ENCODE measurements at regions not wholly inside any gene's neighbourhood (a gene's known extent, or its start where the extent isn't known, plus 50 kb on each side); places are given as distances from the start of the nearest gene placed in this dataset.
"Not testable (repeated sequence)": the region's sequence is repeated elsewhere in the genome, so short reads cannot be mapped to it uniquely, and the experiment has no call there.

- no peak for DNase-seq (ENCODE audit: low read depth, low spot score)
Measured at GRCh38 chr13:84590663-84591062, 708.4 kb upstream of the SLITRK1 start.

GRCh38 chr13:84588023-84588422 lies 705.7 kb upstream of the SLITRK1 start:
- no peak for DNase-seq (ENCODE audit: low read depth, low spot score)

DNA sequence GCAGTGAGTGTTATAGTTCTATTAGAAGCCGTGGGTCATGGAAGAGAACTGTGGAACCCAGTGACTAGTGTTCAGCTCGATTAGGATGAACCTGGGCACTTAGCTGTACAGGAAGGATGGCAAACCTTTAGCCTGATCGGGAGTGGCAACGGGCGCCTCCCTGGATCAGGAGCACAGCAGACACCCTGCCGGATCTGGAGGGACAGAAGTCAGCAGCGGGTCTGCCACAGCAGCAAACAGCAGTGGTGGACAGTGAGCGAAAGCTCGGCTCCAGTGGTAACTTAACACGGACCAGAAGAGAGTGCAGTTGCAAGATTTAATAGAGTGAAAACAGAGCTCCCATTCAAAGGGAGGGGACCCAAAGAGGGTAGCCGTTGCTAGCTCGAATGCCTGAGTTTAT lies 697.6 kb upstream of the SLITRK1 start:
- DNase-seq (ENCODE audit: low read depth, low spot score) = not testable (repeated sequence)

DNA sequence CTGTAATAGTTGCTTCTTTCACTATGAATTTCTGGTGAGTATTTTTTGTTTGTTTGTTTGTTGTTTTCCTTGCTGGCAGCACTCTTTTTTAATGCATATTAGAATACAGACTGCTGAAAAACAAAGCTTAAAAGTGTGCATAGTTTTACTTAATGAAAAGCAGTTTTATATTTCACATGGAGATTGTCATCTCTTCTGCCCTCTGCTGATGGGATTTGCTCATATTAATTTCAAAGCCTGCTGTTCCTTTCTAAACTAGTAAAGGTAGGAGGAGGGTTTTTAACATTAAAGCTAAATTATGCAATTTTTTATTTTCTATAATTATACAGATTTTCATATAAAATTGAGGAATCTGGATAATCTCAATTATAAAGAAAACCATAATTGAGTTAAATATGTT lies 692.6 kb upstream of the SLITRK1 start:
- DNase-seq (ENCODE audit: low read depth, low spot score) = peak; percentile 51

GRCh38 chr13:84571264-84571663 lies 689.0 kb upstream of the SLITRK1 start:
- no peak for DNase-seq (ENCODE audit: low read depth, low spot score)

DNA sequence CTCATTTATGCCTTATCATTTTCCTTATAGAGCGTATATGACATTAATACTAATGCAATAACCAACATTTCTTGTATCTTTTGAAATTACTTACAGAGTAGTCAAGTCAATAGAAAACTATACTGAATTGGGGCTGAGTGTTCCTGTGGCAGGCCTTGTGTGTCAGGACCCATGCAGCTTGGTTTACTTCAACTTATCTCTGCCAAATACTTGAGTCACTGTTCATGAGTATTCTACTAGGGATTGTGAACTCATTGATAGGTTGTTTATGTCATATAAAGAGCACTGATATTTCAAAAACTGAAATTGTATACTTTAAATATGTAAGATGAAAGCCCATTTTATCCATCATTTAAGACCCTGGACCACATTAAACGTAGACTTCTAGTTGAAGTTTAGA lies 688.6 kb upstream of the SLITRK1 start:
- no peak for DNase-seq (ENCODE audit: low read depth, low spot score)

DNA sequence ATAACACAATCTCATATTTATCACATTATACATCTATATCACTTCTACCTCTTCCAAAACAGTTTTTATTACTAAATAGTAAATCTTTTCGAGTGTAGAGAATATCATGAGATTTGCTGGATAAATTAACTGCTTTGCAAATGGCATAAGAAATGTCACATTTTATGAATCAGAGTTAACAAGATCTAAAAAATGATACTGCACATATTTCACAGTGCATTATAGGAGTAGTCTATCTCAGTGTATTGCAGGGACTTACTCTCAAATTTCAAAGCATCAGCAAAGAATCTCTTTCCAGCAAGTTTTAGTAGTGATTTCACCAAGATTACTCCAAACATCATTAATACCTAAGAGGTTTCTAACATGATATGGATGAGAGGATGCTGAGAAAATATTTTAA lies 687.1 kb upstream of the SLITRK1 start:
- DNase-seq (ENCODE audit: low read depth, low spot score) = no peak

GRCh38 chr13:84567848-84568247 lies 685.6 kb upstream of the SLITRK1 start:
- no peak for DNase-seq (ENCODE audit: low read depth, low spot score)

- DNase-seq (ENCODE audit: low read depth, low spot score) = peak; percentile 3
Measured at GRCh38 chr13:84566780-84567179, 684.5 kb upstream of the SLITRK1 start.

- no peak for DNase-seq (ENCODE audit: low read depth, low spot score)
Measured at GRCh38 chr13:84563611-84564010, 681.3 kb upstream of the SLITRK1 start.

GRCh38 chr13:84553227-84553626 lies 671.0 kb upstream of the SLITRK1 start:
- DNase-seq (ENCODE audit: low read depth, low spot score) = no peak

DNA sequence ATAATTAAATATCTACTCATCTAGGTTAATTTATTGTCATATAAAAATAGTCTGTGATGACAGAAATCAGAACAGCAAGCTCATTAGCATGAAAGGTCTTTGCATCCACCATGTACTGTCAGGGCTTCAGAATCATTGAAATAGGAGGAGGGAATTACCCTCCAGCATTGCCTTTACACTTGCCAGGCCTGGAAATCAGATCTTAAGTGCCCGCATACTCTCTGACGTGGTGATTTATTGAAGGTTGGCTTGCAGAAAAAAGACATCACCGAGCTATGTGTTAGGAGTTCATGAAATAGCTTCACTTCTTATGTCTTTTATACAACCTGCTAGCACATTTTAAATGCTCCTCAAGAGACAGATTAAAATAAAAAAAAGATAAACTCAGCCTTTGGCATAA lies 661.7 kb upstream of the SLITRK1 start:
- DNase-seq (ENCODE audit: low read depth, low spot score) = no peak

- no peak for DNase-seq (ENCODE audit: low read depth, low spot score)
Measured at GRCh38 chr13:84542348-84542747, 660.1 kb upstream of the SLITRK1 start.

- no peak for DNase-seq (ENCODE audit: low read depth, low spot score)
Measured at GRCh38 chr13:84536906-84537305, 654.6 kb upstream of the SLITRK1 start.

DNA sequence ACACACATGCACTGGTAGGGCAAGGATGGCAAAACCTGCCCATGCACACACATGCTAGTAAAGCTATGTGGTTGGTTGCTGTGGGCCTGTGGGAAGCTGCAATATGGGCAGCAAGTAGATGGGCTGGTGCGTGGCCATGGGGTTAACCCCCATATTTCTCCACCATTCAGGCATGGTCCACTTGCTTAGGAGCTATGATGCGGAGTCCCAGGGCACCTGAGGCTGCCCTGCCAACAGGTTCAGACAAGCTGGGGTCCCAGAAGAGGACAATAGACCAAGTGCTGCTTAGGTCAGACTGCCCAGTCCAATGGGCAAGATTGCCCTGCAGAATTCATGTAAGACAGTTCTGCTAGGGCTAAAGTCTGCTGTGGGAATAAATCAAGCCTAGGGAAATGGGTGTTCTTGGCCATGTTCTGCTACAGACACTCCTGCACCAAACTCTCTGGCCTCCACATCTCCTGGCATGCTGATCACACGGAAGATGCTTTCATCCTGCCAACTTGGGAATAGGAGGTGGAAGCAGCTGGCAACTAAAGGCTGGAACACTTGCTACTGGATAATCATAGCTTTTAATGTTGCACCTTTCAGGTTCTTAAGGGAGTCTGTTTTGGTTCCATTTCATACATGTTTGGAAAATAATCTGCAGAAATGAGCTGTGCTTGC lies 646.3 kb upstream of the SLITRK1 start:
- no peak for DNase-seq (ENCODE audit: low read depth, low spot score)

DNA sequence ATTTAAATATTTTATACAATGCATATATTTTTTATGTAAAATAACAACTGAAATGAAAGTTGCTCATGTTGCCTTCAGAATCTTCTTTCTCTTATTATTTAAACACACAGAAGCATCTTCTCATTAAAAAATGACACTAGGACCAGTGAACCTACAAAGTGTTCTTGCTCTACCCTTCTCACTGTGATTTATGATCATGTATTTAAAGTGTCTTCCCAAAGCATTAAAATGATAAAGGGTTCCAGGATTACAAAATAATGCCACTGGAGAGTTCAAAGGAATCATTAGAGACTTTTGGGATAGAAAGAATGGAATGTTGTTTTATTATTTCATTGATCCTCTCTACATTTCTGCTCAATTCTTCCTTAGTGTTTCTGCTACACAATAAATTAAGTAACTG lies 643.6 kb upstream of the SLITRK1 start:
- no peak for DNase-seq (ENCODE audit: low read depth, low spot score)

DNA sequence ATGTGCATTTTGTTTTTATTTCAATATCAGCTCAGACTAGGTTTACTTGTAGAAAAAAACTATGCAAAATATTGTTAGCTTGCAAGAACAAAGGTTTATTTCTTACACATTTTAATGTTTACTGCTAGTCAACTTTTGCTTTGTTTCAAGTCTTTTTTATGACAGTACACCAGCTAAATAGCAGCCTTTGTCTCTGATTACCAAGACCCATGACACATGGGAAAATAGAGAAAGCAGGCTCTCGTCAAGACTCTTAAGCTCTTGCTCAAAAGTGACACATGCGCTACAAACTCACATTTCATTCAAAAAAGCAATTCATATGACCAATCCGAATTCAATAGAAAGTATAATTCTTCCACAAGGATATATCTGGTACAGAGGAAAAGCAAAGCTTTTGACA lies 642.3 kb upstream of the SLITRK1 start:
- DNase-seq (ENCODE audit: low read depth, low spot score) = no peak

DNA sequence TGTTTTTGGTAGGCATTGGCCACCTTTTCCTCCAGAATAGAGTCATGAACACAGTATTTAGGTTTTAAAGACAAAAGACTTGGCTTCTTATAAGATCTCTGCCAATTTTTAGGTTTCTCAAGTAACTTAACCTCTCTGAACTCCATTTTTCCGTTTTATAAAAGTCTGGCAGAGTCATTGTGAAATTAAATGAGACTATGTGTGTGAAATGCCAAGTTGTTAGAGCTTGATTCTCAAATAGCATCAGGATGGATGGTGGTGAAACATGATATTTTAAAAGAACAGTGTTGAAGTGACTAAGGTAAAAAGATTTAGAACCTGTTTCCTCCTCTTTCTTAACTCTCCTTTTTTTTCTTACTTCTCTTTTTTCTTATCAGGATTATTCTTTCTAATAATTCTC lies 617.7 kb upstream of the SLITRK1 start:
- DNase-seq (ENCODE audit: low read depth, low spot score) = no peak

GRCh38 chr13:84497613-84498012 lies 615.3 kb upstream of the SLITRK1 start:
- no peak for DNase-seq (ENCODE audit: low read depth, low spot score)

GRCh38 chr13:84491952-84492351 lies 609.7 kb upstream of the SLITRK1 start:
- DNase-seq (ENCODE audit: low read depth, low spot score) = no peak

DNA sequence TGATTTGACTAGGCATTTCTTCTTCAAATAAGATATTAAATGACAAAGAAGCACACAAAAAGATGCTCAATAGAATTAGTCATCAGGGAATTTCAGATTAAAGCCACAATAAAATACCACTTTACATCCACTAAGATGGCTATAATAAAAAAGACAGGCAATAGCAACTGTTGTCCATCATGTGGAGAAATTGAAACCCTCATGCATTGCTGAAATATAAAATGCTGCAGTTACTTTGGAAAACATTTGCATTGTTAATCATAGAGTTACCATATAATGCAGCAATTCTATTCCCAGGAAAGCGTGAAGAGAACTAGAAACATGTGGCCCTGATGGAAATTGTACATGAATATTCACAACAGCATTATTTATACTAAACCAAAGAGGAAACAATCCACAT lies 605.5 kb upstream of the SLITRK1 start:
- DNase-seq (ENCODE audit: low read depth, low spot score) = no peak

GRCh38 chr13:84481958-84482357 lies 599.7 kb upstream of the SLITRK1 start:
- DNase-seq (ENCODE audit: low read depth, low spot score) = peak; percentile 56

- DNase-seq (ENCODE audit: low read depth, low spot score) = peak; percentile 14
Measured at GRCh38 chr13:84479656-84480055, 597.4 kb upstream of the SLITRK1 start.

DNA sequence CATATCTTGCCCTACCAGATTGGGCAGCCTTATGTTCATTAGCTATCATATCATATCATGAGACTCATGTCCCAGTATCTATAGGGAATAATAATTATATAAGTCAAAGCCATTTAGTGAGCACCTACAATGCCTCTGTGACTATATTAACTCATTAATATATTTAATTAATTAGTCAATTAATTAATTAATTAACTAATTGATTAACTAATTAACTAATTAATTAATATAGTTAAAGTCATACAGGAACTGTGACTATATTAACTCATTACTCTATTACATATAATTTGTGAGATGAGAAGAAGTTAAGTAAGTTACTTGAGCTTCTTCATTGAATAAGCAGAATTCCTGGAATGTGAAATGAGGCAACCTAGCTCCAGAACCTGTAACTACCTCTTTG lies 588.3 kb upstream of the SLITRK1 start:
- no peak for DNase-seq (ENCODE audit: low read depth, low spot score)

Measured in astrocyte of the hippocampus (primary cell).